GM18507 (cell line): ENCODE measurements at regions not wholly inside any gene's neighbourhood (a gene's known extent, or its start where the extent isn't known, plus 50 kb on each side); places are given as distances from the start of the nearest gene placed in this dataset.
"Not testable (repeated sequence)": the region's sequence is repeated elsewhere in the genome, so short reads cannot be mapped to it uniquely, and the experiment has no call there.

ENCODE experiments used
- DNase-seq: peaks from one replicate; pipeline ENCODE4 v3.0.0; 2011; ENCODE audit warnings: low read depth; ENCODE audit not compliant: insufficient read length; ENCODE audit errors: extremely low spot score
- FAIRE-seq: peaks from 2 replicates; lab custom pipeline; 2011; peaks lifted over from hg19 to GRCh38; lab: Jason Lieb, UNC

DNA sequence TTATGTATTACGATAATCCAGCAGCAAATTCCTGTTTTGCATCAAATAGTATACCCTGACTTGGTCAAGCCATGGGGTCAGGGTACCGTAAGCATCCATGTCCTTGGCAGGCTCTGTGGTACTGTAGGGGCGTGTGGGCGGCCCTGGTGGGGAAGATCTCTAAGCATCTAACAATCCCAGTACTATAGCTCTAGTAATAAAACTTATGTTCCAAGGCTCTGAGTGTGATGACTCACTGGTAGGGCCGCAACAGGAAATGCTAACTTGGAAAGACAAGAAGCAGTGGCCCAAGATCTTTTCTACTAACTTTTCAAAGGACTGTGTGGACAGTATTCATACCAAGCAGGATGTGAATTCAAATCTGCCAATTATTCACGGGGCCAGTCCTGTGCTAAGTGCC, 63.8 kb downstream of the CLEC18A start:
- not testable (repeated sequence) for DNase-seq, FAIRE-seq

DNA sequence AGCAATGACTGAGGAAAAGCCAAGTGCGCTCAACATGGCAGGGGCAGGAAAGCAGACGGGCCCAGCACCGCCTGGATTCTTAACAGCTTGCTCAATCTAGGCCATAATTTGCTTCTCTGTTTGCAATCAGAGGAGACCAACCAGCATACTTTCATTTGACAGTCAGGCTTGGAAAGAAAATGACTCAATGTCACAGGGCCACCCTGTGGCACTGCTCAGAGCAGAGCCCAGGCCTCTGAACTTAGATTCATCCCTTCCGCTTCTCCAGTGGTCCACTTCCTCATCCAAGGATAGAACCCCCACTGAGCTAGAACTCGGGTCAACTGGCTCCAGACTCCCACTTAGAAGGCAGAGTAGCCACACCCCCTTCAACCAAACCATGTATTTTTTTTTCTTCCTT, 65.6 kb downstream of the CLEC18A start:
- not testable (repeated sequence) for FAIRE-seq, DNase-seq

DNA sequence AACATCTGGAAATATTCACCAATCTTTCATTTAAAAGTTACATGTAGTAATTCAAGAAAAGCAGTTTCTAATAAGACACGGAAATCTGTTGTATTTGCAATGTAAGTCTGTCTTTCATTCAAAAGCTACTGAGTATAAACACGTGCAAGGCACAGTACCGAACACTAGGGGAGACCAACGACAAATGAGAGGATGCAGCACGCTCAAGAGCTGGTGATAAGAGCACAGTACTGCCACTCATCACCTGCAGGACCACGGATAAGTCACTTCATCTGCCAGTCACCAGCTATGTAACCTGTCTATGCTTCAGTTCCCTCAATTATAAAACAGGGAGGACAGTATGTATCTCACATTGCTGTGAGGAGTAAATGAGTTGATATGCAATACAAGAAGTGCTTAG, 67.1 kb downstream of the CLEC18A start:
- FAIRE-seq (peak; percentile 60), DNase-seq (no peak)

DNA sequence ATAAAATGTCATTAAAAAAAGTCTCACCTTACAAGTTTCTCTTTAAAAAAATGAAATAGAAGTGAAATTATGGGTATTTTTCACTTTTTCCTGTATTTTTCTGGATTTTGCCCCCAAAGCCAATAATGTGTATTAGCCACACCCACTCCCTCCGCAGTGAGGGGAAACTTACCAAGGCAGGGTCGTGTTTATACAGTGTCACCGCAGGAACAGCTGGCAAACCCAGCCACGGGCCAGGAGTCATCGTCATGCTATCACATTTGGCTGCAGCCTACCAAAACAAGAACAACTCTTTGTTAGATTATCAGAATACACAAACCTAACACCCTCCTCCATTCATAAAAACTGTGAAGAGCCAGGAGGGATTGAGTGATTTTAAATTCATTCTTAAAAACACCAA, 72.1 kb downstream of the CLEC18A start:
- not testable (repeated sequence) for DNase-seq, FAIRE-seq

DNA sequence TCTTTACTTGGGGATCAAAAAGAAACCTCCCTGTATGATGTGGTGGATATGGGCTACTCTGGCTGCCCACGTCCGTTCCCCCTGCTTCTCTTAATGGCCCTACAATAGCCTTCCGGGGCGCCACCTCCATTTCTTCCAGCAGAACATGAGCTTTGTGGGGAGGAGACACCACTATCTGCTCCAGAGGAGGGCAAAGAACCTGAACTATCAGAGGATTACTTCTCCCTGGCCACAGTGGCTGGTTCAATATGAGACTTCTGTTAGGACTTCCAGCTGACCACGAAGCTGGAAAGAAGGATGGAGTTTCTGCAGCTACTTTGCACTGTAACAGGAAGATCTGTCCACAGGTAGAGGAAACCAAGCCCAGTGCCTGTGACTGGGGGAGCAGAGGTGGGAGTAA, 72.8 kb downstream of the CLEC18A start:
- FAIRE-seq, DNase-seq: not testable (repeated sequence)

DNA sequence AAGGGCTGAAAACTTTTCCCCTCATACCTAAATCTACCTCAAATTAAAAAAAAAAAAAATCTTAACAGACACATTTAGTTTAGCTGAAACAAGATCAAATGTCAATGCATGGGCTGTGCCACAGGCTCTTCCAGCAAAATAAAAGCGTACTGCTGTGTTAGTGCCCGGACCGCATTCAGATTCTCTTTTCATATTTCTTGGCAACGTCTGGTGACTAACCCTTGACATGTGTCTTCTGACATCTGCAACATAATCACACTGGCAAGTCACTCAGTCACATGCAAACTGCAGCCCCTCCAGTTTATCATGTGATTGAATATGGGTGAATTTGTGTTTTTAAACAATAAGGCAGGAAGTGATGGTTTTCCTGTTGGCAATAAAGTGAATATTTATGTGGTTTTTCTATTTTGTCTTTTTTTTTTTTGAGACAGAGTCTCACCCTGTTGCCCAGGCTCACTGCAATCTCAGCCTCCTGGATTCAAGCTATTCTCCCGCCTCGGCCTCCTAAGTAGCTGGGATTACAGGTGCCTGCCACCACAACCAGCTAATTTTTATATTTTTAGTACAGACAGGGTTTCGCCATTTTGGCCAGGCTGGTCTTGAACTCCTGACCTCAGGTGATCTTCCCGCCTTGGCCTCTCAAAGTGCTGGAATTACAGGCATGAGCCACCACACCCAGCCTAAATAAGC, 75.2 kb downstream of the CLEC18A start:
- peak; percentile 48 for FAIRE-seq

DNA sequence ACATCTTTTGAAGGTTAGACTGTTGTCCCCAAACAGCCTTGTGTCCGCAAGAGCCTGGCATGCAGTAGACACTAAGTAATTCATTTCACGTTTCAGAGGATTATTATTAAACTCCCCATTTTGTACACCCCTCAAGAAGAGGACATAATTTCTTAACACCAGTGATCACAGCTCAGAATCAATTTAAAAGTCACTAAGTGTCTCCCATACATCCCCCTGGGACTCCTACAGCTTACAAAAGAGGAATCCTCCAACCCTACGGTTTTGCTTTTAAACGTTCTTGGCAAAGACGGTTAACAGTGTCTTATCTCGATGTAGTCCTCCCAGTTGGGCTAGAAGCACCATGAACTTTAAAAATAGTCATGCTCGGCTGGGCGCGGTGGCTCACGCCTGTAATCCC, 81.2 kb upstream of the PDPR start:
- FAIRE-seq: peak; percentile 64
- not testable (repeated sequence) for DNase-seq

More for the DNA sequence above, 75.2 kb downstream of the CLEC18A start:
- DNase-seq: not testable (repeated sequence)

DNA sequence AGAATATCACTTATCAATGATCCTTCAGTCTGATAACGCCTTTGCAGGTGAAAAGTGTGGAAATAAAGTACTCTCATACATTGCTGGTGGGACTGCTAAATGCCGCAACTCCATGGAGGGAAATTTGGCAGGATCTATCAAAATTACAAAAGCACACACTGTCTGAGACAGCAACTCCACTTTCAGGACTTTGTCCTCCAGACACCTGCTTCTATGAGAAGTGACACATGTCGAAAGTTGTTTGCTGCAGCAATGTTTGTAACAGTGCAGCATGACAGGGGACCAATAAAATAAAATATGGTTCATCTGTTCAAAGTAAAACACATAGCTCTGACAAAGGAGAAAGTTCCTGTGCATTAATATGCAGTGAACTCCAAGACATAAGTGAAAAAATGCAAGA, 76.2 kb upstream of the PDPR start:
- peak; percentile 54 for FAIRE-seq
- DNase-seq: not testable (repeated sequence)

DNA sequence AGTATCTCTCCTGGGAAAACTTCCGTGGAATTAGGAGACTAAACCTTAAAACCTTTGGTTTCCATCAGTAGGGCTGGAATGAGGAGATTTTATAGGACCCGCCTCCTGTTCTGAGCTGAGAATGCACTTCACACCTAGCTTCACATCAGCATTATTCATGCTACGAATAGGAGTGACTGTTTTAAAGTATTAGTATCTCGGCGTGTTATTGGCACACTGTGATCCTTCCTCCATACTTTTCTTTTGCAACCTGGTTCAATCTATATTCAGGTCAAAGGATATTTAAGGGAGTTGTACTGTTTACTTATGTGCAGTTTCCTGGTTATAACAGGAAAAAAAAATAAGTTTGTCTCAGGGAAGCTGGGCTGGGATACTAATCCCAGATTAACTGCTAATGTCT, 73.6 kb upstream of the PDPR start:
- FAIRE-seq, DNase-seq: not testable (repeated sequence)

DNA sequence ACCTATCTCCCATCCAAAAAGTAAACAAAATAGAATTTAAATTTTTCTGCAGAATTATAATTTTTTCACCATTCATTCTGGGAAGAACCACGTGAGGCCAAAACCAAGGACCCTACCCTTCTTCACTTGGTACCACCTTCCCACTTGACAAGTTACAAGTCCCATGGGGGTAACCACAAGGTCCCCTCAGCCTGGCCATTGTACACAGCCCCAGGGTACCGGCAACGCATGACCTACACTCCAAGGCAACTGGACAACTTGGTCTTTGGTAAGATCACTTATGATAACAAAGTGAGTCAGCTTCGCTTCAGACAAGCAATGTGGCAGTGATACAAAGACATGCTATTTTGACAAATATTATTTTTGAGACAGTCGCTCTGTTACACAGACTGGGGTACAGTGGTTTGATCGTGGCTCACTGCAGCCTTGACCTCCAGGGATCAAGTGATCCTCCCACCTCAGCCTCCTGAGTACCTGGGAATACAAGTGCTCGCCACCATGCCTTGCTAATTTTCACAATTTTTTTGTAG, 70.5 kb upstream of the PDPR start:
- not testable (repeated sequence) for FAIRE-seq, DNase-seq

DNA sequence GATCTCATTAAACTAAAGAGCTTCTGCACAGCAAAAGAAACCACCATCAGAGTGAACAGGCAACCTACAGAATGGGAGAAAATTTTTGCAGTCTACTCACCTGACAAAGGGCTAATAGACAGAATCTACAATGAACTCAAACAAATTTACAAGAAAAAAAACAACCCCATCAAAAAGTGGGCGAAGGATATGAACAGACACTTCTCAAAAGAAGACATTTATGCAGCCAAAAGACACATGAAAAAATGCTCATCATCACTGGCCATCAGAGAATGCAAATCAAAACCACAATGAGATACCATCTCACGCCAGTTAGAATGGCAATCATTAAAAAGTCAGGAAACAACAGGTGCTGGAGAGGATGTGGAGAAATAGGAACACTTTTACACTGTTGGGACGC, 67.6 kb upstream of the PDPR start:
- DNase-seq, FAIRE-seq: not testable (repeated sequence)

DNA sequence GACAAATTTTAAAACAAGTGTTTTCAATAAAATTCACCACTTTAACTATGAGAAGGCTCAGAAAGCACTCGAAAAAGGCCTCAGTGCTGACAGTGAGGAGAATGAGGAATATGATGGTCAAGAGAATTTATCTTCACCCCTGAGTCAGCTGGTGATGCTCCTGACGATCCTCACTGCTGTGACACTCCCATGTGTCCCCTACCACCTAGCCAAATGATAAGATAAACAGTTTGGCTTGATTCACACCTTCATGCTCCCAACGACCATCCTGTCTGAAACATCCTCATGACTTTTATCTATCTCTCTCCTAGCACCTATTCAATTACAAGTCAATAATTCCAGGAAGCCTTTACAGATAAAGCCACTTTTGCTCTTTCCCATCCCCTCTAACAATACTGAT, 66.0 kb upstream of the PDPR start:
- FAIRE-seq, DNase-seq: not testable (repeated sequence)

DNA sequence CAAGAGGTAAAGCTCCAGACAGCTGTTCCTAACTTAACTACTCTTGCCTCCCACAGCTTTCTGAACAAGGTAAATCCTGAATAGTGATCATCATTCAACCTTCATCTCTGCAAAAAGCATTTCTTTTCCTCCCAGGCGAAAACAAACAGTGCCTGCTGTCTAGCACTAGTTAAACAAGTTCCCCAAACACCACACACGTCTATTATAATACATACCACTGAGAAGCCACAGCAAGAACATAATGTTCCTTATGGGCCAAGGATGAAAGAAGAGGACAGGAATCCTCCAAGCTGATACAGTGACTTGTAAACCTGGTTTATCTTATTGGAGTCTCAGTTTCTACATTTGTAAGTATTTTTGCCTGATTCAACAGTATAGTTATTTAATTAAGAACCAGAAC, 56.1 kb upstream of the PDPR start:
- DNase-seq, FAIRE-seq: not testable (repeated sequence)

DNA sequence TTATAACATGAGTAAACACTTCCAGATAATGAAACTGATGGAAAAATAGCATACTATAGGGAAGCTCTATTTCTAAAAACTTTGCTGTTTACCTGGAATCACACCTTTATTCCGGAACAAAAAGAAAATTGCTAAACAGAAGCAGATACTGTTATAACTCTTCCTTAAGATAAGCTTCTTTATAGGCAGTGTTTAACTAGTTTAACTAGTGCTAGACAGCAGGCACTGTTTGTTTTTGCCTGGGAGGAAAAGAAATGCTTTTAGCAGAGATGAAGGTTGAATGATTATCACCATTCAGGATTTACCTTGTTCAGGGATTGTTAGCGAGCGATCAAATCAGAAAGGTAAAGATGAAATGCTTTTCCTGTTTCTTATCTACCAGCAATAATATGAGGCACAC, 54.7 kb upstream of the PDPR start:
- not testable (repeated sequence) for FAIRE-seq, DNase-seq

DNA sequence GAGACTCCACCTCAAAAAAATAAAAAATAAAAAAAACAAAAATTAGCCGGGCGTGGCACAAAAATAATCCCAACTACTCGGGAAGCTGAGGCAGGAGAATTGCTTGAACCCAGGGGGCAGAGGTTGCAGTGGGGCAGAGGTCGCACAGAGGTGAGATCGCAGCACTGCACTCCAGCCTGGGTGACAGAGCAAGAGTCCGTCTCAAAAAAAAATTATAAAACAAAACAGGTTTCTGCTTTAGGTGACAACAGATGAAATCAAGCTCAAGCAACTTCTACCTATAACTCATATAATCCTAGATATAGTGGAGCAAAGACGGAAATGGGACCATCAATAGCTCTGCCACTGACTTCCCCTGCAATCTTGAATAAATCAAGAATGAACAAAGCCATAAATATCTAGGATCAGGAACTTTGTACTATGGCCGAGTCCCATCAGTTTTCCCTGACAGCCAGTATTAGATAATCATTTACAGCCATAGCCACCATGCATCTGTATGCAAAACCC, 53.6 kb upstream of the PDPR start:
- not testable (repeated sequence) for DNase-seq

DNA sequence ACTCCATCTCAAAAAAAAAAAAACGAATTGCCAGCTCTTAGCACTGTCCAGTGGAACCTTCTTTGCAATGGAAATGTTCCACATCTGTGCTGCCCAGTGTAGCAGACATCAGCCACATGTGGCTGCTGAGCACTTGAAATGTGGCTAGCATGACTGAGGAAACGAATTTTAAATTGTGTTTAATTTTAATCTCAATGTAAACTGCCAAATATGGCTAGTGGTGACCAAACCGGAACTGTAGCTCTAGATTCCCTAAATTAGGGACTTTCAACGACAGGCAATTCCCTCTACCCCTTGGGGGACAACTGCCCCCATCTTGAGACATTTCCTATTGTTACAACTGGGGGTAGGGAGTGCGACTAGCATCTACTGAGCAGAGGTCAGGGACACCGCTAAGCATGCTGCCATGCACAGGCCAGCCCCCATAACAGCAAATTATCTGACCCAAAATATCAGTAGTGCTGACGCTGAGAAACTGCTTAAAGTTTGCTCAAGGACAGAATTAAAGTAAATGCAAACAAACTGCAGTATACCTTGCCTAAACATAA, 52.4 kb upstream of the PDPR start:
- not testable (repeated sequence) for DNase-seq, FAIRE-seq

More for the DNA sequence above, 53.6 kb upstream of the PDPR start:
- not testable (repeated sequence) for FAIRE-seq

DNA sequence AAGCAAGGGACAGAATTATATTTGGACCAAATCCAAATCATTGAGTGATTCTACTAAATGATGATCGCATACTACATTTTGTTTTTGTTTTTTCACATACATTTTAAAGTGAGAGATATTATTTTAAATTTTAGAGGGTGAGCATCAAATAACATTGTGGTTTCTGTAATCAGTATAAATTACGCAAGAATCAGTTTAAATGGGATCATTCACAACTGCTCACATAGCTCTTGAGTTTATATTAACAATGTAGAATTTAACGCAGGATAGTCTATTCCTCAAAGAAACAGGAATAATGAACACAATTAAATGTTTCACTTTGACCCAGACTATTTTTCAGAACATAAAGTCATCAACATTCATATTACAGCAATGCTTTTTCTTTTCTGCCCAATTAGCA, 51.2 kb upstream of the PDPR start:
- not testable (repeated sequence) for DNase-seq, FAIRE-seq
